ENCODE measurements at regions not wholly inside any gene's neighbourhood (a gene's known extent, or its start where the extent isn't known, plus 50 kb on each side); places are given as distances from the start of the nearest gene placed in this dataset.

- Histone ChIP-seq H3K4me3 (ENCODE audit: low read length) (no peak overlapping the region), H3K36me3 (ENCODE audit: control insufficient read depth, insufficient read depth, low read length, severe bottlenecking) (no peaks in the 10 kb centered on the region), H3K9ac (ENCODE audit: low read length) (no peak overlapping the region), H3K27me3 (replicated peaks; ENCODE audit: control insufficient read depth, insufficient read depth, low read length) (no peaks in the 10 kb centered on the region), H3K9me3 (ENCODE audit: control insufficient read depth, low read length) (no peaks in the 10 kb centered on the region), H3K4me1 (ENCODE audit: control insufficient read depth, insufficient read depth, low read length) (no peaks in the 10 kb centered on the region)
- DNase-seq (ENCODE audit: low read depth) = no peak
Measured at GRCh38 chr21:16337266-16337665, 607.5 kb downstream of the USP25 start.

- H3K9ac ChIP-seq (ENCODE audit: low read length) = no peak overlapping the region
- H3K4me1 ChIP-seq (ENCODE audit: control insufficient read depth, insufficient read depth, low read length) = no peaks in the 10 kb centered on the region
- DNase-seq (ENCODE audit: low read depth) = no peak
- H3K36me3 ChIP-seq (ENCODE audit: control insufficient read depth, insufficient read depth, low read length, severe bottlenecking) = no peaks in the 10 kb centered on the region
- no peak overlapping the region for H3K4me3 ChIP-seq (ENCODE audit: low read length)
- H3K27me3 ChIP-seq (replicated peaks; ENCODE audit: control insufficient read depth, insufficient read depth, low read length) = no peaks in the 10 kb centered on the region
- no peaks in the 10 kb centered on the region for H3K9me3 ChIP-seq (ENCODE audit: control insufficient read depth, low read length)
Measured at GRCh38 chr21:16342932-16343331, 613.1 kb downstream of the USP25 start.

- H3K9me3 ChIP-seq (ENCODE audit: control insufficient read depth, low read length) = no peaks in the 10 kb centered on the region
- no peaks in the 10 kb centered on the region for H3K27me3 ChIP-seq (replicated peaks; ENCODE audit: control insufficient read depth, insufficient read depth, low read length)
- no peak overlapping the region for H3K9ac ChIP-seq (ENCODE audit: low read length)
- H3K4me3 ChIP-seq (ENCODE audit: low read length) = no peak overlapping the region
- no peak for DNase-seq (ENCODE audit: low read depth)
- H3K4me1 ChIP-seq (ENCODE audit: control insufficient read depth, insufficient read depth, low read length) = no peaks in the 10 kb centered on the region
- H3K36me3 ChIP-seq (ENCODE audit: control insufficient read depth, insufficient read depth, low read length, severe bottlenecking) = no peaks in the 10 kb centered on the region
Measured at GRCh38 chr21:16343776-16344175, 614.0 kb downstream of the USP25 start.

GRCh38 chr21:16345757-16346156, 616.0 kb downstream of the USP25 start:
- Histone ChIP-seq H3K9ac (ENCODE audit: low read length) (no peak overlapping the region), H3K4me1 (ENCODE audit: control insufficient read depth, insufficient read depth, low read length) (no peaks in the 10 kb centered on the region)

GRCh38 chr21:16347223-16347622, 617.4 kb downstream of the USP25 start:
- no peaks in the 10 kb centered on the region for H3K4me1 ChIP-seq (ENCODE audit: control insufficient read depth, insufficient read depth, low read length)
- no peak overlapping the region for H3K9ac ChIP-seq (ENCODE audit: low read length)
- H3K4me3 ChIP-seq (ENCODE audit: low read length) = no peak overlapping the region
- H3K27me3 ChIP-seq (replicated peaks; ENCODE audit: control insufficient read depth, insufficient read depth, low read length) = no peaks in the 10 kb centered on the region
- H3K9me3 ChIP-seq (ENCODE audit: control insufficient read depth, low read length) = no peaks in the 10 kb centered on the region
- H3K36me3 ChIP-seq (ENCODE audit: control insufficient read depth, insufficient read depth, low read length, severe bottlenecking) = no peaks in the 10 kb centered on the region
- DNase-seq (ENCODE audit: low read depth) = no peak

More at GRCh38 chr21:16345757-16346156, 616.0 kb downstream of the USP25 start:
- H3K4me3 ChIP-seq (ENCODE audit: low read length) = no peak overlapping the region
- no peaks in the 10 kb centered on the region for H3K36me3 ChIP-seq (ENCODE audit: control insufficient read depth, insufficient read depth, low read length, severe bottlenecking)
- no peaks in the 10 kb centered on the region for H3K9me3 ChIP-seq (ENCODE audit: control insufficient read depth, low read length)
- no peaks in the 10 kb centered on the region for H3K27me3 ChIP-seq (replicated peaks; ENCODE audit: control insufficient read depth, insufficient read depth, low read length)
- no peak for DNase-seq (ENCODE audit: low read depth)

- H3K4me3 ChIP-seq (ENCODE audit: low read length) = no peak overlapping the region
- H3K36me3 ChIP-seq (ENCODE audit: control insufficient read depth, insufficient read depth, low read length, severe bottlenecking) = no peaks in the 10 kb centered on the region
- H3K27me3 ChIP-seq (replicated peaks; ENCODE audit: control insufficient read depth, insufficient read depth, low read length) = no peaks in the 10 kb centered on the region
- no peak for DNase-seq (ENCODE audit: low read depth)
- no peaks in the 10 kb centered on the region for H3K9me3 ChIP-seq (ENCODE audit: control insufficient read depth, low read length)
- peaks cover 6% of the 10 kb centered on the region for H3K4me1 ChIP-seq (ENCODE audit: control insufficient read depth, insufficient read depth, low read length)
- no peak overlapping the region for H3K9ac ChIP-seq (ENCODE audit: low read length)
Measured at GRCh38 chr21:16353764-16354163, 624.0 kb downstream of the USP25 start.

- no peaks in the 10 kb centered on the region for H3K36me3 ChIP-seq (ENCODE audit: control insufficient read depth, insufficient read depth, low read length, severe bottlenecking)
- no peak overlapping the region for H3K9ac ChIP-seq (ENCODE audit: low read length)
- no peaks in the 10 kb centered on the region for H3K27me3 ChIP-seq (replicated peaks; ENCODE audit: control insufficient read depth, insufficient read depth, low read length)
- no peak overlapping the region for H3K4me3 ChIP-seq (ENCODE audit: low read length)
- no peak for DNase-seq (ENCODE audit: low read depth)
- H3K4me1 ChIP-seq (ENCODE audit: control insufficient read depth, insufficient read depth, low read length) = peaks cover 6% of the 10 kb centered on the region
- H3K9me3 ChIP-seq (ENCODE audit: control insufficient read depth, low read length) = peaks cover 5% of the 10 kb centered on the region
Measured at GRCh38 chr21:16357994-16358393, 628.2 kb downstream of the USP25 start.

GRCh38 chr21:16358784-16359183, 629.0 kb downstream of the USP25 start:
- peaks cover 6% of the 10 kb centered on the region for H3K4me1 ChIP-seq (ENCODE audit: control insufficient read depth, insufficient read depth, low read length)
- H3K9me3 ChIP-seq (ENCODE audit: control insufficient read depth, low read length) = peaks cover 5% of the 10 kb centered on the region
- H3K9ac ChIP-seq (ENCODE audit: low read length) = no peak overlapping the region
- no peak for DNase-seq (ENCODE audit: low read depth)
- H3K4me3 ChIP-seq (ENCODE audit: low read length) = no peak overlapping the region
- H3K36me3 ChIP-seq (ENCODE audit: control insufficient read depth, insufficient read depth, low read length, severe bottlenecking) = no peaks in the 10 kb centered on the region
- H3K27me3 ChIP-seq (replicated peaks; ENCODE audit: control insufficient read depth, insufficient read depth, low read length) = no peaks in the 10 kb centered on the region

- H3K36me3 ChIP-seq (ENCODE audit: control insufficient read depth, insufficient read depth, low read length, severe bottlenecking) = no peaks in the 10 kb centered on the region
- no peak for DNase-seq (ENCODE audit: low read depth)
- no peak overlapping the region for H3K9ac ChIP-seq (ENCODE audit: low read length)
- no peak overlapping the region for H3K4me3 ChIP-seq (ENCODE audit: low read length)
- peaks cover 5% of the 10 kb centered on the region for H3K9me3 ChIP-seq (ENCODE audit: control insufficient read depth, low read length)
- H3K27me3 ChIP-seq (replicated peaks; ENCODE audit: control insufficient read depth, insufficient read depth, low read length) = no peaks in the 10 kb centered on the region
- H3K4me1 ChIP-seq (ENCODE audit: control insufficient read depth, insufficient read depth, low read length) = peaks cover 3% of the 10 kb centered on the region
Measured at GRCh38 chr21:16363100-16363499, 633.3 kb downstream of the USP25 start.

- H3K4me3 ChIP-seq (ENCODE audit: low read length) = no peak overlapping the region
- no peaks in the 10 kb centered on the region for H3K4me1 ChIP-seq (ENCODE audit: control insufficient read depth, insufficient read depth, low read length)
- H3K9ac ChIP-seq (ENCODE audit: low read length) = no peak overlapping the region
- H3K36me3 ChIP-seq (ENCODE audit: control insufficient read depth, insufficient read depth, low read length, severe bottlenecking) = no peaks in the 10 kb centered on the region
- no peaks in the 10 kb centered on the region for H3K27me3 ChIP-seq (replicated peaks; ENCODE audit: control insufficient read depth, insufficient read depth, low read length)
- H3K9me3 ChIP-seq (ENCODE audit: control insufficient read depth, low read length) = peaks cover 5% of the 10 kb centered on the region
- DNase-seq (ENCODE audit: low read depth) = no peak
Measured at GRCh38 chr21:16363518-16363917, 633.7 kb downstream of the USP25 start.

- H3K9me3 ChIP-seq (ENCODE audit: control insufficient read depth, low read length) = no peaks in the 10 kb centered on the region
- no peaks in the 10 kb centered on the region for H3K4me1 ChIP-seq (ENCODE audit: control insufficient read depth, insufficient read depth, low read length)
- no peak overlapping the region for H3K9ac ChIP-seq (ENCODE audit: low read length)
- H3K36me3 ChIP-seq (ENCODE audit: control insufficient read depth, insufficient read depth, low read length, severe bottlenecking) = no peaks in the 10 kb centered on the region
- H3K27me3 ChIP-seq (replicated peaks; ENCODE audit: control insufficient read depth, insufficient read depth, low read length) = no peaks in the 10 kb centered on the region
- no peak for DNase-seq (ENCODE audit: low read depth)
- no peak overlapping the region for H3K4me3 ChIP-seq (ENCODE audit: low read length)
Measured at GRCh38 chr21:16366207-16366606, 636.4 kb downstream of the USP25 start.

GRCh38 chr21:16367079-16367478, 637.3 kb downstream of the USP25 start:
- Histone ChIP-seq H3K9ac (ENCODE audit: low read length) (no peak overlapping the region), H3K4me3 (ENCODE audit: low read length) (no peak overlapping the region), H3K9me3 (ENCODE audit: control insufficient read depth, low read length) (no peaks in the 10 kb centered on the region), H3K36me3 (ENCODE audit: control insufficient read depth, insufficient read depth, low read length, severe bottlenecking) (no peaks in the 10 kb centered on the region), H3K4me1 (ENCODE audit: control insufficient read depth, insufficient read depth, low read length) (no peaks in the 10 kb centered on the region), H3K27me3 (replicated peaks; ENCODE audit: control insufficient read depth, insufficient read depth, low read length) (no peaks in the 10 kb centered on the region)
- no peak for DNase-seq (ENCODE audit: low read depth)
